Naive B cell (primary cell): ENCODE measurements at regions not wholly inside any gene's neighbourhood (a gene's known extent, or its start where the extent isn't known, plus 50 kb on each side); places are given as distances from the start of the nearest gene placed in this dataset.

Experiments used
- ATAC-seq, 2 donors: fragments of 150-1000 bp; cut with Tn5 transposase; 2 replicates each; pipeline ENCODE4 v1.10.0; 2021; ENCODE audit warnings: low read depth in 2 of 2, mild to moderate bottlenecking in 2 of 2, moderate library complexity in 2 of 2
- DNase-seq: peaks from one replicate; pipeline ENCODE4 v3.0.0; 2022
- H3K27ac Mint-ChIP-seq, 6 donors: one replicate each; pipeline ENCODE4 v1.8.0; 2020 to 2022; ENCODE audit warnings: mild to moderate bottlenecking in 6 of 6, mixed read lengths in 6 of 6, moderate library complexity in 5 of 6, inconsistent platforms in 2 of 6
- H3K27me3 Mint-ChIP-seq, 3 donors: one replicate each; pipeline ENCODE4 v1.8.0; 2021 to 2022; ENCODE audit warnings: mixed read lengths in 3 of 3, mild to moderate bottlenecking in 1 of 3
- H3K36me3 Mint-ChIP-seq, 2 donors: one replicate each; pipeline ENCODE4 v1.8.0; 2020 to 2022; ENCODE audit warnings: mixed read lengths in 2 of 2, inconsistent platforms in 1 of 2, mild to moderate bottlenecking in 1 of 2
- H3K4me1 Mint-ChIP-seq, 3 donors: one replicate each; pipeline ENCODE4 v1.8.0; 2020 to 2022; ENCODE audit warnings: mixed read lengths in 3 of 3, inconsistent platforms in 1 of 3, mild to moderate bottlenecking in 1 of 3, moderate library complexity in 1 of 3
- H3K4me3 Mint-ChIP-seq, 8 donors: one replicate each; pipeline ENCODE4 v1.8.0; 2020 to 2022; ENCODE audit warnings: mild to moderate bottlenecking in 8 of 8, mixed read lengths in 8 of 8, moderate library complexity in 8 of 8, inconsistent platforms in 2 of 8
- H3K9me3 Mint-ChIP-seq, 7 donors: one replicate each; pipeline ENCODE4 v1.8.0; 2020 to 2022; ENCODE audit warnings: mixed read lengths in 7 of 7, mild to moderate bottlenecking in 5 of 7, inconsistent platforms in 2 of 7, moderate library complexity in 1 of 7

DNA sequence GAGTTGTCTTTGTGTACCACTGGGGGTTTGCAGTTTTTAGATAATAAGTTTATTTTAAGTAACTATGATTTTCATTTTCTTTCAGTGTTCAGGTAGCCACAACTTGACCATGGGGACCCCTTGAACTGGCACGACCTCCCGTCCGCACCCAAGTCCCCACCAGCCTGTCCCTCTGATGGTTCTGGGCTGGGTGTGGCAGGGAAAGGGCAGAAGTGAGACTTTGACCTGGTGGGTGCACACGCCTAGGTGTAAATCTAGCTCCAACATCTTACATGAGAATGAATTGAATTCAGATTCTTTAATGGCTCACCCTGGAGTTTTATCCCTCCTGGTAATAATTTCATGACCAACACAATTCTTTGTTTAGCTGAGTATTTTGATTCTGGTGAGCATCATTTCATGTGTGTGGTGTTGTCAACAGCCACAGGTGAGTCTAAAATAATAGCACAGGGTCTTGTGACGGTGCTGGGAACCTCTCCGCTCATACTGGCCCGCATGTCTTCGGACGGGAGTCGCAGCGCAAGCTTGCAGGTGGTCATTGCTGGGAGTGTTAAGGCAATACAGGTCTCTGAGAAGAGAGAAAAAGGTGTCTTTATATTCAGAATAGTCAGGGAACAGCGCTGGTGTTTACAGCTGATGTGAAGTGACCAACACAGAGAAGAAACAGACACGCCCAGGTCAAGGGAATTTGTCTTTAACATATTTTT lies 50.8 kb upstream of the POFUT2 start:
- ATAC-seq (no peak), DNase-seq (no peak)
- Mint-ChIP-seq H3K27me3 (peaks cover 6 to 46% (median 25%) of the 10 kb centered on the region in 3 donors), H3K27ac (peak overlapping the region in 1 of 6 donors; percentile 2), H3K4me3 (no peak overlapping the region), H3K4me1 (no peaks in the 10 kb centered on the region), H3K36me3 (no peaks in the 10 kb centered on the region), H3K9me3 (peaks cover 0 to 5% (median 0%) of the 10 kb centered on the region in 7 donors)

- H3K4me1 Mint-ChIP-seq = no peaks in the 10 kb centered on the region
- no peaks in the 10 kb centered on the region for H3K36me3 Mint-ChIP-seq
- no peak overlapping the region for H3K4me3 Mint-ChIP-seq
- DNase-seq (no peak), ATAC-seq (no peak)
- peaks cover 0 to 5% (median 0%) of the 10 kb centered on the region in 7 donors for H3K9me3 Mint-ChIP-seq
- peaks cover 7 to 51% (median 27%) of the 10 kb centered on the region in 3 donors for H3K27me3 Mint-ChIP-seq
- no peak overlapping the region for H3K27ac Mint-ChIP-seq
Measured at GRCh38 chr21:45339421-45340402, 52.0 kb upstream of the POFUT2 start.

- Mint-ChIP-seq H3K36me3 (no peaks in the 10 kb centered on the region), H3K27ac (no peak overlapping the region), H3K4me3 (no peak overlapping the region), H3K4me1 (no peaks in the 10 kb centered on the region), H3K9me3 (peaks cover 0 to 5% (median 0%) of the 10 kb centered on the region in 7 donors), H3K27me3 (peaks cover 11 to 54% (median 33%) of the 10 kb centered on the region in 3 donors)
- ATAC-seq (no peak), DNase-seq (no peak)
Measured at GRCh38 chr21:45340515-45340914, 52.8 kb upstream of the POFUT2 start.

- no peak overlapping the region for H3K27ac Mint-ChIP-seq
Measured at GRCh38 chr21:45341261-45341660, 53.6 kb upstream of the POFUT2 start.

GRCh38 chr21:45341779-45342178 lies 54.1 kb upstream of the POFUT2 start:
- no peaks in the 10 kb centered on the region for H3K4me1 Mint-ChIP-seq
- H3K27me3 Mint-ChIP-seq = peaks cover 11 to 49% (median 33%) of the 10 kb centered on the region in 3 donors
- H3K4me3 Mint-ChIP-seq = peak overlapping the region in 1 of 8 donors; percentile 23
- DNase-seq (no peak), ATAC-seq (no peak)
- H3K36me3 Mint-ChIP-seq = no peaks in the 10 kb centered on the region
- H3K27ac Mint-ChIP-seq = no peak overlapping the region
- H3K9me3 Mint-ChIP-seq = peaks cover 0 to 5% (median 0%) of the 10 kb centered on the region in 7 donors

More at GRCh38 chr21:45341261-45341660, 53.6 kb upstream of the POFUT2 start:
- no peaks in the 10 kb centered on the region for H3K36me3 Mint-ChIP-seq
- ATAC-seq (no peak), DNase-seq (no peak)
- peaks cover 0 to 5% (median 0%) of the 10 kb centered on the region in 7 donors for H3K9me3 Mint-ChIP-seq
- H3K27me3 Mint-ChIP-seq = peaks cover 11 to 54% (median 33%) of the 10 kb centered on the region in 3 donors
- no peak overlapping the region for H3K4me3 Mint-ChIP-seq
- H3K4me1 Mint-ChIP-seq = no peaks in the 10 kb centered on the region

- H3K4me1 Mint-ChIP-seq = no peaks in the 10 kb centered on the region
Measured at GRCh38 chr21:45343891-45344290, 56.2 kb upstream of the POFUT2 start.

DNA sequence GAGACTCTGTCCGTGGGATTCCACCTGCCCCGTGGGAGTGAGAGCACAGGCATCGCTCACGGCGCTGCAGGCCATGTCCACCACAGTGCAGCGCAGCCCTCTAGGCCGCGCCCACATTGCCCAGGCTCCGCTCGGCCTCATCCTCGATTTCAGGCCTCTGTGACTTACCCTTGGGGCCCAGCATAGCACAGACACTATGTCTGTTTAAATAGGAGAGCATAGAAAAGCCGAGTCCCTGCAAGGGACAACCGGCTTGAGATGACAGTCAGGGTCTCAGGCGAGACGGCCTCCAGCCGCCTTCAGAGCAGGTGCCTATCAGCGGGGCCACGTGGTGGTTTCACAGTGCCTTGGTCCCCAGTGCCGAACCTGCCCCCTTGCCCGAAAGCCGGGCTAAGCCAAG lies 56.9 kb upstream of the POFUT2 start:
- peaks cover 11 to 48% (median 33%) of the 10 kb centered on the region in 3 donors for H3K27me3 Mint-ChIP-seq
- no peak overlapping the region for H3K27ac Mint-ChIP-seq
- ATAC-seq = no peak

More at GRCh38 chr21:45343891-45344290, 56.2 kb upstream of the POFUT2 start:
- Mint-ChIP-seq H3K27me3 (peaks cover 11 to 48% (median 33%) of the 10 kb centered on the region in 3 donors), H3K4me3 (no peak overlapping the region), H3K27ac (no peak overlapping the region), H3K9me3 (peaks cover 0 to 5% (median 0%) of the 10 kb centered on the region in 7 donors), H3K36me3 (no peaks in the 10 kb centered on the region)
- ATAC-seq (no peak), DNase-seq (no peak)

GRCh38 chr21:45347048-45347711 lies 57.8 kb upstream of the COL18A1 start:
- ATAC-seq (no peak), DNase-seq (no peak)
- Mint-ChIP-seq H3K4me3 (no peak overlapping the region), H3K27me3 (peaks cover 10 to 41% (median 16%) of the 10 kb centered on the region in 3 donors), H3K27ac (no peak overlapping the region), H3K4me1 (no peaks in the 10 kb centered on the region), H3K36me3 (no peaks in the 10 kb centered on the region), H3K9me3 (no peaks in the 10 kb centered on the region)

More for the DNA sequence above, 56.9 kb upstream of the POFUT2 start:
- Mint-ChIP-seq H3K36me3 (no peaks in the 10 kb centered on the region), H3K4me3 (no peak overlapping the region), H3K9me3 (peaks cover 0 to 5% (median 0%) of the 10 kb centered on the region in 7 donors), H3K4me1 (no peaks in the 10 kb centered on the region)
- no peak for DNase-seq

GRCh38 chr21:45347712-45348499 lies 57.1 kb upstream of the COL18A1 start:
- Mint-ChIP-seq H3K36me3 (no peaks in the 10 kb centered on the region), H3K4me1 (no peaks in the 10 kb centered on the region), H3K27me3 (peaks cover 9 to 38% (median 10%) of the 10 kb centered on the region in 3 donors), H3K27ac (peak overlapping the region in 1 of 6 donors; percentile 22), H3K9me3 (no peaks in the 10 kb centered on the region), H3K4me3 (no peak overlapping the region)
- DNase-seq (no peak), ATAC-seq (no peak)

DNA sequence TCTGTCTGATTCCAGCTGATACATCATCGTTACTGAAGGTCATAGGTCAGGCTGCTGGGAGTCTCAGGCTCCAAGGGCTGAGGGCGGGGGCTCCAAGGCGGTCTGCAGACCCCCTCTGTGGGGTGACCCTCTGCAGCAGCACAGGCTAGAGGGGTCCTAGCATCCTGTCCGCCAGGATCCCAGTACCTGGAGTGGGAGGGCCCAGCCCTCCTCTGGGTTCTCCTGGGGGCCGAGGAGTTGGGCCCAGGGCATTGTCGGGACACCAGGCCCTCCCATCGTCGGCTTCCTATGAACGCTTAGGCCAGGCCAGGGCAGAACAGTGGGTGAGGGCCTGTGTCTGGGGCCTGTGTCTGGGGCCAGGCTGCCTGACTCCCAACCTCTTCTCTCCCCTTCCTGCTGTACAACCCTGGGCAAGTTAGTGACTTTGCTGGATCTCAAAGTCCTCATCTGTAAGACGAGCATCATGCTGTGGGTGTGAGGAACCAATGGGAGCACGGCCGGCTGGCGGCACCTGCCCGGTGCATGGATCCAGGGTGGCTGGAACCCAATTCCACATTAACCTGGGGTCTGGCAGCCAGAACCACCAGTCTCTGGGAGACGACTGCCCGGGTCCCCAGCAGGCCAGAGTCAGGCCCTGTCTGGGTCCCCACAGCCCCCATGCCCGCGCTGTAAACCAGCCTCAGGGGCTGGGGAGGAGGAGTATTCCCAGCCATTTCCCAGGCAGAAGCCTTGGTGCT lies 56.2 kb upstream of the COL18A1 start:
- DNase-seq = no peak
- Mint-ChIP-seq H3K4me1 (no peaks in the 10 kb centered on the region), H3K27me3 (peaks cover 10 to 29% (median 16%) of the 10 kb centered on the region in 3 donors), H3K36me3 (no peaks in the 10 kb centered on the region), H3K4me3 (no peak overlapping the region), H3K27ac (no peak overlapping the region), H3K9me3 (no peaks in the 10 kb centered on the region)
- ATAC-seq = no peak

GRCh38 chr21:45350206-45350854 lies 54.6 kb upstream of the COL18A1 start:
- Mint-ChIP-seq H3K36me3 (no peaks in the 10 kb centered on the region), H3K27me3 (peaks cover 10 to 27% (median 20%) of the 10 kb centered on the region in 3 donors), H3K4me3 (no peak overlapping the region), H3K9me3 (peaks cover 0 to 1% (median 0%) of the 10 kb centered on the region in 7 donors), H3K27ac (peak overlapping the region in 1 of 6 donors; percentile 50), H3K4me1 (peaks cover 0 to under 1% (median 0%) of the 10 kb centered on the region in 3 donors)
- DNase-seq = no peak
- ATAC-seq = no peak
